K562 (cell line): ENCODE measurements at regions not wholly inside any gene's neighbourhood (a gene's known extent, or its start where the extent isn't known, plus 50 kb on each side); places are given as distances from the start of the nearest gene placed in this dataset.

Experiments used
- ATAC-seq: fragments of 200-7000 bp; cut with Tn5 transposase; 3 replicates; pipeline ENCODE4 v1.9.1; 2020; ENCODE audit warnings: moderate library complexity
- BruUV-seq: library from RNA; stranded (reverse); fragments of 400-500 nt; replicated peaks from 2 replicates; lab custom pipeline; 2021; lab: Mats Ljungman, UMichigan
- CTCF ChIA-PET: fragments of 300-600 bp; formaldehyde crosslinking; extraction: SDS; loops from one replicate; lab custom pipeline; 2021; ENCODE audit warnings: low intra/inter-chr PET ratio; lab: Yijun Ruan, JAX
- POLR2A ChIA-PET: fragments of 300-600, 350-650 bp; sonication (Branson Sonifier 250); formaldehyde crosslinking; extraction: SDS; loops from one replicate; lab custom pipeline; 2021; ENCODE audit warnings: antibody characterized with exemption, inconsistent platforms; lab: Yijun Ruan, JAX
- DNase-seq, 4 experiments: peaks; one replicate each; pipeline versions ENCODE4 v3.0.0 to v3.0.0-alpha.2; 2011 to 2018; ENCODE audit warnings: low spot score in 3 of 4, mixed read lengths in 3 of 4; ENCODE audit errors: extremely low read depth in 1 of 4
- FAIRE-seq: peaks from 2 replicates; lab custom pipeline; 2011; peaks lifted over from hg19 to GRCh38; lab: Jason Lieb, UNC
- H2AFZ ChIP-seq: 2 replicates; pipeline ENCODE4 v1.6.0; 2011; ENCODE audit warnings: low read depth, low read length, control low read depth, inconsistent platforms
- H3K27ac ChIP-seq: fragments of 200-600 bp; 3 replicates; pipeline ENCODE4 v1.8.0; 2011; ENCODE audit warnings: low read depth, mild to moderate bottlenecking, control low read depth, inconsistent platforms, low read length, moderate library complexity, mixed read lengths; ENCODE audit errors: extremely low read depth
- H3K27me3 ChIP-seq, 2 experiments: fragments of 300-600 bp in 1 of 2; 2 replicates in 1 of 2; 3 replicates in 1 of 2; pipeline versions ENCODE4 v1.6.0 to v1.8.0; 2011; ENCODE audit warnings: inconsistent platforms in 2 of 2, low read length in 2 of 2, mild to moderate bottlenecking in 1 of 2, mixed read lengths in 1 of 2, moderate library complexity in 1 of 2; ENCODE audit not compliant: control insufficient read depth in 2 of 2, insufficient read depth in 2 of 2
- H3K36me3 ChIP-seq: fragments of 300-600 bp; 3 replicates; pipeline ENCODE4 v1.8.0; 2011; ENCODE audit warnings: mild to moderate bottlenecking, low read length, inconsistent platforms; ENCODE audit not compliant: control insufficient read depth, insufficient read depth
- H3K4me1 ChIP-seq, 2 experiments: fragments of 200-600 bp in 1 of 2; replicated peaks in 1 of 2; 2 replicates in 1 of 2; 3 replicates in 1 of 2; pipeline versions ENCODE4 v1.5.1 to v1.8.0; 2011; ENCODE audit warnings: inconsistent platforms in 2 of 2, low read length in 2 of 2, mild to moderate bottlenecking in 1 of 2, mixed read lengths in 1 of 2, moderate library complexity in 1 of 2; ENCODE audit not compliant: control insufficient read depth in 2 of 2, insufficient read depth in 2 of 2
- H3K4me2 ChIP-seq: 2 replicates; pipeline ENCODE4 v1.6.1; 2011; ENCODE audit warnings: low read length, control low read depth, inconsistent platforms, mixed read lengths; ENCODE audit not compliant: insufficient read depth
- H3K4me3 ChIP-seq: fragments of 200-600 bp; sonication (generic), shearing (Covaris generic); 2 replicates; pipeline ENCODE4 v1.5.1; 2016; ENCODE audit warnings: control low read depth, inconsistent platforms
- H3K79me2 ChIP-seq: fragments of 200-600 bp; 3 replicates; pipeline ENCODE4 v1.8.0; 2011; ENCODE audit warnings: low read length, inconsistent platforms; ENCODE audit not compliant: control insufficient read depth, insufficient read depth
- H3K9ac ChIP-seq, 2 experiments: 2 replicates each; pipeline versions ENCODE4 v1.6.0 to v1.6.1; 2011; ENCODE audit warnings: low read depth in 2 of 2, low read length in 2 of 2, control low read depth in 1 of 2, inconsistent platforms in 1 of 2, mild to moderate bottlenecking in 1 of 2, mixed read lengths in 1 of 2; ENCODE audit not compliant: insufficient read depth in 1 of 2
- H3K9me1 ChIP-seq: one replicate; pipeline ENCODE4 v1.6.0; 2011; ENCODE audit warnings: inconsistent platforms, mild to moderate bottlenecking, low read length, moderate library complexity; ENCODE audit not compliant: control insufficient read depth, insufficient read depth
- H3K9me3 ChIP-seq: replicated peaks from 2 replicates; pipeline ENCODE4 v1.5.1; 2011; ENCODE audit warnings: low read depth, low read length, inconsistent platforms; ENCODE audit not compliant: control insufficient read depth, insufficient read depth
- H4K20me1 ChIP-seq: replicated peaks from 2 replicates; pipeline ENCODE4 v1.6.1; 2011; ENCODE audit warnings: low read length, inconsistent platforms, mixed read lengths; ENCODE audit not compliant: control insufficient read depth, insufficient read depth
- FOS ChIP-seq: IDR thresholded peaks from 3 replicates; pipeline ENCODE4 v1.6.1; 2011; ENCODE audit not compliant: insufficient read length; ENCODE audit errors: extremely low read depth
- FOXJ2 ChIP-seq: fragments of 200-800 bp; sonication (Bioruptor generic); IDR thresholded peaks from 2 replicates; pipeline ENCODE4 v1.6.1; 2016; ENCODE audit warnings: missing genetic modification characterization, missing compliant biosample characterization
- PTRF ChIP-seq: fragments of 450-650 bp; IDR thresholded peaks from 2 replicates; pipeline ENCODE4 v1.6.1; 2016; ENCODE audit warnings: mild to moderate bottlenecking, missing genetic modification characterization, missing compliant biosample characterization
- TEAD4 ChIP-seq, 2 experiments: sonication (generic) in 1 of 2; formaldehyde crosslinking in 1 of 2; IDR thresholded peaks; 2 replicates each; pipeline versions ENCODE4 v1.6.1 to v1.8.0; 2012 to 2022; ENCODE audit warnings: borderline replicate concordance in 1 of 2, inconsistent platforms in 1 of 2, low read length in 1 of 2, mild to moderate bottlenecking in 1 of 2, missing genetic modification reagents in 1 of 2
- WGBS: fragments of 100-300 bp; shearing (Covaris generic); methylation state at CpG from one replicate; pipeline ENCODE4 v1.1.6; 2016; ENCODE audit warnings: low coverage, mixed read lengths; ENCODE audit not compliant: insufficient coverage; ENCODE audit errors: missing lambda C conversion rate; 5-methylcytosine and 5-hydroxymethylcytosine counted together
- in situ Hi-C: fragments of 300-500 bp; cut with MboI; formaldehyde crosslinking; loops from 4 replicates; pipeline ENCODE4 v1.15.0; 2018; ENCODE audit warnings: inconsistent platforms, mixed read lengths
- intact Hi-C: fragments of 100-400 bp; cut with micrococcal nuclease; formaldehyde crosslinking; loops from 2 replicates; pipeline ENCODE4 v1.14.2; 2022
- TF ChIP-seq, protein P1 (sequence below): fragments of 200-800 bp; sonication (Bioruptor generic); IDR thresholded peaks from 2 replicates; pipeline ENCODE4 v1.6.1; 2017; ENCODE audit warnings: missing genetic modification characterization, missing compliant biosample characterization
- TF ChIP-seq, protein P2 (sequence below): fragments of 200-600 bp; sonication (generic); IDR thresholded peaks from one replicate; pipeline ENCODE4 v1.6.1; 2012; ENCODE audit warnings: mild to moderate bottlenecking, low read depth, low read length, inconsistent platforms

DNA sequence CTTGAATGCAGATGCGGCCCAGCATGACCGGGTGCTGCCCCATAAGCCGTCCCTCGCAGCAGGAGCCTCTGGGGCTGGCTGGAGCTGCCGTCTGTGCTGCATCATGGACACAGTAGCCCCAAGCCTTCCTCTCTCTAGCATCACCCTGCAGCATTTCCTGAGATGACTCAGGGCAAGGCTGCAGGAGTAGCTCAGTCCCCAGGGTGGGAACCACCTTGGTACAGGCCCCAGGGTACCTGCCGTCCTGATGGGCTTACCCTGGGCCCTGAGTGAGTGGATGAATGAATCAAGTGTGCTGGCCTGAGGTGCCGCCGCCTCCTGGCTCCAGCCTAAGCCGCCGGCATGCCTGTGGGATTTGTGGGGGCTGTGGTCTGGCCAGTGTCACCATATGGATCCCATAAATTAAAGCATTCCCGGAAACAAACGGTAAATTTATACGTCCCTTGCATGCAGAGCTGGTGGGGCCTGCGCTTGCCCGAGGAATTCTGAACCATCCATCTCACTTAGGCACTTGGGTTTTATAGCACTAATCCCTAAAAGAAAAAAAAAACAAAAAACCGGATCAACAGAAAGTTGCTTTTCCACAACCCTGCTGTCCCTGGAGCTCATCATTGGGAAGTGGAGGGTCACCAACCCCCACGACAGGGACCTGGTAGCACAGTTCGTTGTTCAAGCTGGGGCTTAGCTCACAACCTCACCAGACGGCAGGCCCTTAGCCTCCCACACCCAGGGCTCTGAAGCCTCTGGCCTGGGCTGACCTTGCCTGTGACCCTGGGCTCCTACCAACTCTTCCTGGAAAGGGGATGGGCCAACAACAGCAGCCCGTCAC lies 242.6 kb upstream of the CIBAR2 start:
- peak overlapping the region; percentile 71 for H2AFZ ChIP-seq
- peaks cover 14% of the 10 kb centered on the region for H3K79me2 ChIP-seq
- no peaks in the 10 kb centered on the region for H3K27me3 ChIP-seq
- intact Hi-C loops (loop anchor here (2.0 kb wide), 1 partner anchor 28 kb away; no protein-coding TSS in a partner anchor), in situ Hi-C loops (no loop called here)
- peak; percentile 96 for ATAC-seq
- ChIA-PET POLR2A (interaction anchor here (0.7 to 1.6 kb wide), 5 partner anchors 8 to 86 kb away, joined by 3 to 5 read pairs (median 3); no protein-coding TSS in a partner anchor), CTCF (interaction anchor here (1.2 kb wide), 1 partner anchor 8 kb away, joined by 5 read pairs; no protein-coding TSS in a partner anchor)
- H3K4me3 ChIP-seq = no peak overlapping the region
- H3K27ac ChIP-seq = peak overlapping the region; percentile 76
- BruUV-seq = no TSS peak
- H4K20me1 ChIP-seq = no peaks in the 10 kb centered on the region; the same call in 1 of the 2 replicates
- peak; percentile 92 to 97 (median 95) for DNase-seq
- WGBS = 27% methylated on average over 20 of the region's 20 CpGs
- H3K4me1 ChIP-seq = peaks cover 43 to 69% of the 10 kb centered on the region in 2 experiments
- FAIRE-seq = peak; percentile 99
- H3K9me1 ChIP-seq = peaks cover 3% of the 10 kb centered on the region
- no peaks in the 10 kb centered on the region; the same call in 1 of the 2 replicates for H3K9me3 ChIP-seq
- peak overlapping the region; percentile 68 for H3K4me2 ChIP-seq
- H3K9ac ChIP-seq = peak overlapping the region; percentile 55 to 83
- no peaks in the 10 kb centered on the region for H3K36me3 ChIP-seq
- TF ChIP-seq FOXJ2 (peak; percentile 67), TEAD4 (IDR thresholded peaks at IDR 0.05; ENCODE audit: low read length) (no peak), TEAD4 (CRISPR knock-in tag; IDR thresholded peaks at IDR 0.05; ENCODE audit: borderline replicate concordance) (no peak), PTRF (no peak), FOS (no peak)
- TF ChIP-seq, protein P1, sequence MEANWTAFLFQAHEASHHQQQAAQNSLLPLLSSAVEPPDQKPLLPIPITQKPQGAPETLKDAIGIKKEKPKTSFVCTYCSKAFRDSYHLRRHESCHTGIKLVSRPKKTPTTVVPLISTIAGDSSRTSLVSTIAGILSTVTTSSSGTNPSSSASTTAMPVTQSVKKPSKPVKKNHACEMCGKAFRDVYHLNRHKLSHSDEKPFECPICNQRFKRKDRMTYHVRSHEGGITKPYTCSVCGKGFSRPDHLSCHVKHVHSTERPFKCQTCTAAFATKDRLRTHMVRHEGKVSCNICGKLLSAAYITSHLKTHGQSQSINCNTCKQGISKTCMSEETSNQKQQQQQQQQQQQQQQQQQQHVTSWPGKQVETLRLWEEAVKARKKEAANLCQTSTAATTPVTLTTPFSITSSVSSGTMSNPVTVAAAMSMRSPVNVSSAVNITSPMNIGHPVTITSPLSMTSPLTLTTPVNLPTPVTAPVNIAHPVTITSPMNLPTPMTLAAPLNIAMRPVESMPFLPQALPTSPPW (CRISPR knock-in tag) = peak; percentile 51
- TF ChIP-seq, protein P2, sequence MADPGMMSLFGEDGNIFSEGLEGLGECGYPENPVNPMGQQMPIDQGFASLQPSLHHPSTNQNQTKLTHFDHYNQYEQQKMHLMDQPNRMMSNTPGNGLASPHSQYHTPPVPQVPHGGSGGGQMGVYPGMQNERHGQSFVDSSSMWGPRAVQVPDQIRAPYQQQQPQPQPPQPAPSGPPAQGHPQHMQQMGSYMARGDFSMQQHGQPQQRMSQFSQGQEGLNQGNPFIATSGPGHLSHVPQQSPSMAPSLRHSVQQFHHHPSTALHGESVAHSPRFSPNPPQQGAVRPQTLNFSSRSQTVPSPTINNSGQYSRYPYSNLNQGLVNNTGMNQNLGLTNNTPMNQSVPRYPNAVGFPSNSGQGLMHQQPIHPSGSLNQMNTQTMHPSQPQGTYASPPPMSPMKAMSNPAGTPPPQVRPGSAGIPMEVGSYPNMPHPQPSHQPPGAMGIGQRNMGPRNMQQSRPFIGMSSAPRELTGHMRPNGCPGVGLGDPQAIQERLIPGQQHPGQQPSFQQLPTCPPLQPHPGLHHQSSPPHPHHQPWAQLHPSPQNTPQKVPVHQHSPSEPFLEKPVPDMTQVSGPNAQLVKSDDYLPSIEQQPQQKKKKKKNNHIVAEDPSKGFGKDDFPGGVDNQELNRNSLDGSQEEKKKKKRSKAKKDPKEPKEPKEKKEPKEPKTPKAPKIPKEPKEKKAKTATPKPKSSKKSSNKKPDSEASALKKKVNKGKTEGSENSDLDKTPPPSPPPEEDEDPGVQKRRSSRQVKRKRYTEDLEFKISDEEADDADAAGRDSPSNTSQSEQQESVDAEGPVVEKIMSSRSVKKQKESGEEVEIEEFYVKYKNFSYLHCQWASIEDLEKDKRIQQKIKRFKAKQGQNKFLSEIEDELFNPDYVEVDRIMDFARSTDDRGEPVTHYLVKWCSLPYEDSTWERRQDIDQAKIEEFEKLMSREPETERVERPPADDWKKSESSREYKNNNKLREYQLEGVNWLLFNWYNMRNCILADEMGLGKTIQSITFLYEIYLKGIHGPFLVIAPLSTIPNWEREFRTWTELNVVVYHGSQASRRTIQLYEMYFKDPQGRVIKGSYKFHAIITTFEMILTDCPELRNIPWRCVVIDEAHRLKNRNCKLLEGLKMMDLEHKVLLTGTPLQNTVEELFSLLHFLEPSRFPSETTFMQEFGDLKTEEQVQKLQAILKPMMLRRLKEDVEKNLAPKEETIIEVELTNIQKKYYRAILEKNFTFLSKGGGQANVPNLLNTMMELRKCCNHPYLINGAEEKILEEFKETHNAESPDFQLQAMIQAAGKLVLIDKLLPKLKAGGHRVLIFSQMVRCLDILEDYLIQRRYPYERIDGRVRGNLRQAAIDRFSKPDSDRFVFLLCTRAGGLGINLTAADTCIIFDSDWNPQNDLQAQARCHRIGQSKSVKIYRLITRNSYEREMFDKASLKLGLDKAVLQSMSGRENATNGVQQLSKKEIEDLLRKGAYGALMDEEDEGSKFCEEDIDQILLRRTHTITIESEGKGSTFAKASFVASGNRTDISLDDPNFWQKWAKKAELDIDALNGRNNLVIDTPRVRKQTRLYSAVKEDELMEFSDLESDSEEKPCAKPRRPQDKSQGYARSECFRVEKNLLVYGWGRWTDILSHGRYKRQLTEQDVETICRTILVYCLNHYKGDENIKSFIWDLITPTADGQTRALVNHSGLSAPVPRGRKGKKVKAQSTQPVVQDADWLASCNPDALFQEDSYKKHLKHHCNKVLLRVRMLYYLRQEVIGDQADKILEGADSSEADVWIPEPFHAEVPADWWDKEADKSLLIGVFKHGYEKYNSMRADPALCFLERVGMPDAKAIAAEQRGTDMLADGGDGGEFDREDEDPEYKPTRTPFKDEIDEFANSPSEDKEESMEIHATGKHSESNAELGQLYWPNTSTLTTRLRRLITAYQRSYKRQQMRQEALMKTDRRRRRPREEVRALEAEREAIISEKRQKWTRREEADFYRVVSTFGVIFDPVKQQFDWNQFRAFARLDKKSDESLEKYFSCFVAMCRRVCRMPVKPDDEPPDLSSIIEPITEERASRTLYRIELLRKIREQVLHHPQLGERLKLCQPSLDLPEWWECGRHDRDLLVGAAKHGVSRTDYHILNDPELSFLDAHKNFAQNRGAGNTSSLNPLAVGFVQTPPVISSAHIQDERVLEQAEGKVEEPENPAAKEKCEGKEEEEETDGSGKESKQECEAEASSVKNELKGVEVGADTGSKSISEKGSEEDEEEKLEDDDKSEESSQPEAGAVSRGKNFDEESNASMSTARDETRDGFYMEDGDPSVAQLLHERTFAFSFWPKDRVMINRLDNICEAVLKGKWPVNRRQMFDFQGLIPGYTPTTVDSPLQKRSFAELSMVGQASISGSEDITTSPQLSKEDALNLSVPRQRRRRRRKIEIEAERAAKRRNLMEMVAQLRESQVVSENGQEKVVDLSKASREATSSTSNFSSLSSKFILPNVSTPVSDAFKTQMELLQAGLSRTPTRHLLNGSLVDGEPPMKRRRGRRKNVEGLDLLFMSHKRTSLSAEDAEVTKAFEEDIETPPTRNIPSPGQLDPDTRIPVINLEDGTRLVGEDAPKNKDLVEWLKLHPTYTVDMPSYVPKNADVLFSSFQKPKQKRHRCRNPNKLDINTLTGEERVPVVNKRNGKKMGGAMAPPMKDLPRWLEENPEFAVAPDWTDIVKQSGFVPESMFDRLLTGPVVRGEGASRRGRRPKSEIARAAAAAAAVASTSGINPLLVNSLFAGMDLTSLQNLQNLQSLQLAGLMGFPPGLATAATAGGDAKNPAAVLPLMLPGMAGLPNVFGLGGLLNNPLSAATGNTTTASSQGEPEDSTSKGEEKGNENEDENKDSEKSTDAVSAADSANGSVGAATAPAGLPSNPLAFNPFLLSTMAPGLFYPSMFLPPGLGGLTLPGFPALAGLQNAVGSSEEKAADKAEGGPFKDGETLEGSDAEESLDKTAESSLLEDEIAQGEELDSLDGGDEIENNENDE = no peak
